GF-D8 (cell line): ENCODE measurements at regions not wholly inside any gene's neighbourhood (a gene's known extent, or its start where the extent isn't known, plus 50 kb on each side); places are given as distances from the start of the nearest gene placed in this dataset.

Experiments
- DNase-seq: peaks from one replicate; lab custom pipeline; 2025; lab: John Stamatoyannopoulos, UW

- no peak for DNase-seq
These were observed 552.7 kb upstream of the PSMD7 start for GRCh38 chr16:73743665-73744496.

DNA sequence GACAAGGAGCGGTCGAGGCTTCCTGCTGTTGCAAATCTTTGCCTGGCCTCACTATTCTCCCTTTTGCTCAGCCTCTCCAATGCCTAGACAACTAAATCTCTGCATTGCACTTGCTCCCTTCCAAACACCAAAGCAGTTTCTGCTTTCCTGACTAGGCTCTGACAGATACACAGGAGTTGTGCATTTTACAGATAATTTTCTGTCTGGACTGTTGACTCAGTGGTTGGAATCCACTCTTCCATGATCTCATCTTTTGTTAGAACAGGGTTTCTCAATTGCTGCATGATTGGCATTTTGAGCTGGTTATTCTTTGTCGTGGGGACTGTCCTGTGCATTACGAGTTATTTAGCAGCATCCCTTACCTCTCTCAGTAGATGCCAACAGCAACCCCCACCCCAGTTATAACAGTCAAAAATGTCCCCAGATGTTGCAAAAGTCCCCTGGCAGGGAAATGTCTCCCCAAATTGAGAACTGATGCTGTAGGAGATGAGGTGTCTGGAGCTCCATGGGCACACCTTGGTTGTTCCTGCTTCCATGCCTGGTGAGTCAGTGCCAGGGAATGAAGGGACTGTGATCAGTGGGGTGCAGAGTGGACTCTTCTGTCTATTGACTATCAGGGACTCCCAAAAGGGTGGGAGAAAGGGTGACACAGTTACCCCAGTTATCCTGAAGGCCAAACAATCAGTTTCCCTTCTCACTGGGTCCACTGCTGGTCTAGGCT, 557.4 kb upstream of the PSMD7 start:
- no peak for DNase-seq

DNA sequence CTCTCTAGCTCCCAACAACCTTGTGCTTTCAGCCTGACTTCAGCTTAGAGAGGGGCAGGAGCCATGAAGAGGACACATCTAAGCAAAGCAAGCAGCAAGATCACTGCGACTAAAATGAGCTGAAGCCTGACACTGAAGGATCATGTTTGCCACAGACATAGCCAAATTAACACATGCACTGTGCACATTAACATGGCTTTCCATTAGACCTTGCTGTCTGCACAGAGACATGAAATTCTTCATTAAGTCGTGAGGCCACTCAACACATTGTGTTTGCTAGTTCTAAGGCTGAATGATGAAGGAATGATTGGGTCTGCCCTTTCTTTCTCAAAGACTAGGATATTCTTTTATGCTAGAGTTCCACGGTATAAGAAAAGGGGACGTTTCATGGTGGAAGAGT, 558.3 kb upstream of the PSMD7 start:
- DNase-seq: no peak

GRCh38 chr16:73737637-73738036, 559.0 kb upstream of the PSMD7 start:
- DNase-seq: no peak

DNA sequence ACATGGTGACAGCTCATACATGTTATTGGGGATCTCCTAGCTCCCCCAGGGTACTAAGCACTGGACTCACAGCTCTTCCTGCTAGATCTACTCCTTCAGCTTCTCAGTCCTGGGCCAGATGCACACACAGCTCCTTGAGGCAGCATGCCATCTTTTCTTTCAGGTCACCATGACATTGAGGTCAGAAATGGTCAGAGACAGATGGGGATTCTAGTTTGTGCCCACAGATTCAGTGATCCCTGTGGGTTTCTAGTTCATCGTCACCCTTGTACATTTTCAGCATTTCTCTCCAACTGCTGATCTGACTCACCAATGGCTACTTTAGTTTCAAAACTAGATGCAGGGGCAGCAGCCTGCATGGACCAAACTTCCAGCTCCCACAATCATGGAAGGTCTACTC, 560.7 kb upstream of the PSMD7 start:
- no peak for DNase-seq

GRCh38 chr16:73735018-73735417, 561.6 kb upstream of the PSMD7 start:
- DNase-seq: no peak

DNA sequence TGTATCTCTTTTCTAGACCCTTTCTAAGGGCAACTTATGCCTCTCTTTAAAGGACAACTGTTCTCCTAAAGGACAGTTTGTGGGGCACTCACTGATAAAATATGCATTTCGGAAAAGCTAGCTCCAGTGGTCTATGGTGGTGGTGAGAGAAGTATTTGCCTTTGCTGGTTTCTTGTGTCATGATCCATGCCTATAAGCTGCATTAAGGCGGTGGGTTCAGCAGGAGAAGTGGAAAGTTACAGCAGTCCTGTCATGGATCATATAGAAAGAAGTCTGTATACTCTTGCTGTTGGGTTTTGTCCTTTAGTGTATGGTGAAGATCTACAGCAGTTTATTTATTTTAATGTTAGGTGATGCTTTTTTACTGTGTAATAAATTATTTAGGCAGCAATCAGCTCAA, 563.9 kb upstream of the PSMD7 start:
- no peak for DNase-seq

GRCh38 chr16:73732143-73732542, 564.5 kb upstream of the PSMD7 start:
- DNase-seq: no peak

GRCh38 chr16:73730481-73731090, 566.0 kb upstream of the PSMD7 start:
- DNase-seq: no peak

- no peak for DNase-seq
These were observed 571.5 kb upstream of the PSMD7 start for GRCh38 chr16:73725156-73725555.

DNA sequence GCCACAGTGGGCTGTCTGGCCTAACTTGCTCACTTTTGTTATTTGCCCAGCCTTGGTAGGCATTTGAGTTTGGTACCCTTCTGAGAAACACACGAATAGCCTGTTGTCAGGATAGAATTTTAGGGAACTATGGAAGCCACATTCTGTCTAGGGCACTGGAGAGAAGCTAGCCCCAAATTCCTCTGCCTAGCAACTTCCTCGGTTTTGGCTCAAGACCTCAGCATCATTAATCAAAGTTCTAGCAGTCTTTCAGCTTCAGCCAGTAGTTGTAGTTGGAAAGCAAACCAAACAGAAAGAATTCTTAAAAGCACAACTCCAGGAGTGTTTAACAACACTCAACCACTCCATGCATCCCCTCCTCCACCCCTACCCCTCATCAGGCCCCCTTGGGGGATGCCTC, 572.1 kb upstream of the PSMD7 start:
- DNase-seq: no peak

GRCh38 chr16:73717266-73717974, 579.2 kb upstream of the PSMD7 start:
- no peak for DNase-seq

DNA sequence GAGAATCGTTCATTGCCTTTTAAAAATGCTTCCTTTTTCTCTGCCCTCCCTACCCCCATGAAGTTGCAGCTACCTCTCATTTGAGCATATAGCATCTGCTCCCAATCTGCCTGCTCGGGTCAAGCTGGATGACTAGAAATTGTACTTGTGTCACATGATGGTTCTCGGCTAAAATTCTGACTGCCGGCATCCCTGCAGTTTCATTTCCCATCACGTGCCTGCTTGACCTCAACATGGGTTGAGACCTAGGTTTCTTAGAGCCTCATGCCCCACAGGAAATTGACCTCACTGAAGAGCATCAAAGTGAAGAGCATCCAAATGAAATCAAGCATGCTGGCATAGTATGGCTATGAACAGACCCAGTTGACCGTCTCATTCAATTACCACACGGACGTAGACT, 581.6 kb upstream of the PSMD7 start:
- DNase-seq: no peak

- no peak for DNase-seq
These were observed 582.7 kb upstream of the PSMD7 start for GRCh38 chr16:73713778-73714495.

DNA sequence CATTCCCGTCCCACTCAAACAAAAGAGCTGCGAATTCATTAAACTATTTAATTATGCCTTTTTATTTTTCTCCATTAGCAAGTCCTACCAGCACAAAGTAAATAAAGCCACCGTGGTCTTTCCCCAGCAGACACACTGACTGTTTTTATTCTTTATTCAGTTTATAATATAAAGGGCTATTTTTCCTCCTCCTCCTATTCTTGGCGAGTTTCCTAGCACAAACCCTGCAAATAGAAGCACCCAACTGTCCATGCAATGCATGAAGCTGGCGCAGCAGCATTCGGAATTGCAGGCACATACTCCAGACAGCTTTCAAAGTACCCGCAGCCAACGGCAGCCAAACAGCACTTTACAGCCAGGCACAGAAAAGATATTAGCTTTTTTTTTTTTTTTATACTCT, 583.4 kb upstream of the PSMD7 start:
- no peak for DNase-seq

DNA sequence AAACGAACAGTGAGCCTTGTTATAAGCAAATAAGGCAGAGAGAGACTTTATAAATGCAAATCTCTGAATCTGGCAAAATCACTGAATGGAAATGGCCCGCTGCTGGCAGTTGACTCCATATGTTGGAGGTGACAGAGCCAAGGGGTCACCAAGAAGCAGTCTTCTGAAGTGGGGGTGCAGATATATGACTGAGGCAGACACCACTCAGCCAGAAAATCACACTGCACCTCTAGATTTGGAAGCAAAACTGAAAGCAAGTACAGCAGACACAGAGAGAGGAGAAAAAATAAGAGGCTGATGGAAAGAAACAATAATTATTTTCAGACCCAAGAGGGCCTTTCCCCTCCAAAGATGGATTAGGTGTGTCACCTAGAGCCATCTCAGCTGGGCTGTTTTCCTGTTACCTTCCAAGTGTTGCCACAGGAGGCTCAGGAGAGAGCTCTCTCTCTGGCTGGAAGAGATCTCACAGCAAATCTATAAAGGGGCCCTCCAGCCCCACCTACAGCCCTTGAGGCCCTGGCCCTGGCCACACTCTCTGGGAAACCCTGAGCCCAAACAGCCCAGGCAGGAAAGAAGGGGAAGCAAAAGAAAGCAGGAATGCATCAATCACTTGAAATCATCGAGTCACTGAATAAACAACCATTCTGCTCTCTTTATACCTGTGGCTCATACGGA, 585.1 kb upstream of the PSMD7 start:
- no peak for DNase-seq

GRCh38 chr16:73710526-73710925, 586.1 kb upstream of the PSMD7 start:
- no peak for DNase-seq

- DNase-seq: no peak
These were observed 588.8 kb upstream of the PSMD7 start for GRCh38 chr16:73707863-73708262.

GRCh38 chr16:73703891-73704290, 592.7 kb upstream of the PSMD7 start:
- no peak for DNase-seq

- no peak for DNase-seq
These were observed 599.3 kb upstream of the PSMD7 start for GRCh38 chr16:73697336-73697735.

GRCh38 chr16:73692861-73693260, 603.8 kb upstream of the PSMD7 start:
- DNase-seq: no peak
